ENCODE measurements at regions not wholly inside any gene's neighbourhood (a gene's known extent, or its start where the extent isn't known, plus 50 kb on each side); places are given as distances from the start of the nearest gene placed in this dataset.

DNA sequence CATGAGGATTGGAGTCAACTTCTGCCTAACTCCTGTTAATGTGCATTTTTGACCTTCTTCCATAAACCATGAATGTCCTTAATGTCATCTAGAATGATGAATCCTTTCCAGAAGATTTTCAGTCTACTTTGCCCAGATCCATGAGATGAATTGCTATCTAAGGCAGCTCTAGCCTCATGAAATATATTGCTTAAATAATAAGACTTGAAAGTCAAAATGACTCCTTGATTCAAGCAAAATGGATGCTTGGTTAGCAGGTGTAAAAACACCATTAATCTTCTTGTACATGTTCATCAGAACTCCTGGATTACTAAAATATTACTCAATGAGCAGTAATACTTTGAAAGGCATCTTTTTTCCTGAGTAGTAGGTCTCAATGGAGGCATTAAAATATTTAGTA is 238.5 kb upstream of the ZC3H12C start:
- BruUV-seq (replicated peaks), result no TSS peak
- Histone ChIP-seq H3K9ac (ENCODE audit: control insufficient read depth, insufficient read depth, low read length) (no peak overlapping the region), H2AFZ (ENCODE audit: control insufficient read depth, low read depth, low read length) (no peak overlapping the region), H3K79me2 (ENCODE audit: control insufficient read depth, insufficient read depth, low read length) (no peaks in the 10 kb centered on the region), H3K4me3 (no peak overlapping the region), H3K27ac (ENCODE audit: control insufficient read depth, insufficient read depth) (no peak overlapping the region), H3K9me3 (replicated peaks; ENCODE audit: control insufficient read depth, insufficient read depth, low read length) (no peaks in the 10 kb centered on the region), H3K27me3 (replicated peaks in 1 of 2; ENCODE audit: control insufficient read depth in 2 of 2, insufficient read depth in 2 of 2, low read length in 1 of 2) (no peaks in the 10 kb centered on the region), H3K36me3 (ENCODE audit: control insufficient read depth in 2 of 2, insufficient read depth in 2 of 2, low read length in 1 of 2) (no peaks in the 10 kb centered on the region), H4K20me1 (ENCODE audit: control insufficient read depth, insufficient read depth) (no peaks in the 10 kb centered on the region), H3K4me2 (ENCODE audit: control insufficient read depth, insufficient read depth) (no peak overlapping the region), H3K4me1 (ENCODE audit: control insufficient read depth, insufficient read depth, low read length) (no peaks in the 10 kb centered on the region)
- ChIA-PET RAD21 (ENCODE audit: unreplicated experiment) (interaction anchor here (1.2 to 3.8 kb wide), 6 partner anchors 10 to 508 kb away, joined by 3 to 64 read pairs (median 4); no protein-coding TSS in a partner anchor), POLR2A (no interaction called here), CTCF (interaction anchor here (0.9 to 7.4 kb wide), 11 partner anchors 10 to 523 kb away, joined by 3 to 140 read pairs (median 4); no protein-coding TSS in a partner anchor), SMC1A (ENCODE audit: uncharacterized antibody, unreplicated experiment) (interaction anchor here (1.0 to 7.2 kb wide), 12 partner anchors 10 to 346 kb away, joined by 3 to 127 read pairs (median 6); no protein-coding TSS in a partner anchor)
- in situ Hi-C loops (cut with MboI), result no loop called here
- TF ChIP-seq ESRRA (IDR thresholded peaks at IDR 0.05; ENCODE audit: low read length) (no peak), NFIC (IDR thresholded peaks at IDR 0.05; ENCODE audit: low read depth, low read length) (no peak), JUND (IDR thresholded peaks at IDR 0.05; ENCODE audit: low read depth, low read length) (no peak)
- TF ChIP-seq, protein P1, sequence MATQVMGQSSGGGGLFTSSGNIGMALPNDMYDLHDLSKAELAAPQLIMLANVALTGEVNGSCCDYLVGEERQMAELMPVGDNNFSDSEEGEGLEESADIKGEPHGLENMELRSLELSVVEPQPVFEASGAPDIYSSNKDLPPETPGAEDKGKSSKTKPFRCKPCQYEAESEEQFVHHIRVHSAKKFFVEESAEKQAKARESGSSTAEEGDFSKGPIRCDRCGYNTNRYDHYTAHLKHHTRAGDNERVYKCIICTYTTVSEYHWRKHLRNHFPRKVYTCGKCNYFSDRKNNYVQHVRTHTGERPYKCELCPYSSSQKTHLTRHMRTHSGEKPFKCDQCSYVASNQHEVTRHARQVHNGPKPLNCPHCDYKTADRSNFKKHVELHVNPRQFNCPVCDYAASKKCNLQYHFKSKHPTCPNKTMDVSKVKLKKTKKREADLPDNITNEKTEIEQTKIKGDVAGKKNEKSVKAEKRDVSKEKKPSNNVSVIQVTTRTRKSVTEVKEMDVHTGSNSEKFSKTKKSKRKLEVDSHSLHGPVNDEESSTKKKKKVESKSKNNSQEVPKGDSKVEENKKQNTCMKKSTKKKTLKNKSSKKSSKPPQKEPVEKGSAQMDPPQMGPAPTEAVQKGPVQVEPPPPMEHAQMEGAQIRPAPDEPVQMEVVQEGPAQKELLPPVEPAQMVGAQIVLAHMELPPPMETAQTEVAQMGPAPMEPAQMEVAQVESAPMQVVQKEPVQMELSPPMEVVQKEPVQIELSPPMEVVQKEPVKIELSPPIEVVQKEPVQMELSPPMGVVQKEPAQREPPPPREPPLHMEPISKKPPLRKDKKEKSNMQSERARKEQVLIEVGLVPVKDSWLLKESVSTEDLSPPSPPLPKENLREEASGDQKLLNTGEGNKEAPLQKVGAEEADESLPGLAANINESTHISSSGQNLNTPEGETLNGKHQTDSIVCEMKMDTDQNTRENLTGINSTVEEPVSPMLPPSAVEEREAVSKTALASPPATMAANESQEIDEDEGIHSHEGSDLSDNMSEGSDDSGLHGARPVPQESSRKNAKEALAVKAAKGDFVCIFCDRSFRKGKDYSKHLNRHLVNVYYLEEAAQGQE (IDR thresholded peaks at IDR 0.05; ENCODE audit: low read depth, low read length), result no peak
- no peak for FAIRE-seq
- DNase-seq (ENCODE audit: low read depth, low spot score), result no peak
- intact Hi-C loops (cut with micrococcal nuclease; ENCODE audit: unreplicated experiment), result loop anchor here (5.0 to 10.0 kb wide), 3 partner anchors 240 to 523 kb away; partner anchors contain the start of gene ZC3H12C
- ATAC-seq, result no peak
